HEK293 (cell line): ENCODE measurements at regions not wholly inside any gene's neighbourhood (a gene's known extent, or its start where the extent isn't known, plus 50 kb on each side); places are given as distances from the start of the nearest gene placed in this dataset.

Experiments
- CTCF ChIA-PET: fragments of 350-600 bp; formaldehyde crosslinking; extraction: SDS; loops from one replicate; lab custom pipeline; 2021; ENCODE audit warnings: antibody characterized with exemption; lab: Yijun Ruan, JAX
- POLR2A ChIA-PET: fragments of 300-600 bp; formaldehyde crosslinking; extraction: SDS; loops from one replicate; lab custom pipeline; 2020; ENCODE audit warnings: antibody characterized with exemption, inconsistent platforms; lab: Yijun Ruan, JAX
- H3K27ac ChIP-seq: fragments of 200-500 bp; sonication (Bioruptor generic); 2 replicates; pipeline ENCODE4 v1.5.1; 2014; ENCODE audit warnings: low read depth, low read length, control low read depth, inconsistent platforms; ENCODE audit errors: extremely low read depth
- H3K36me3 ChIP-seq, 2 experiments: fragments of 200-500 bp in 1 of 2; sonication (Bioruptor generic) in 1 of 2; 1 replicate in 1 of 2; 2 replicates in 1 of 2; pipeline ENCODE4 v1.5.1; 2014 to 2017; ENCODE audit warnings: inconsistent platforms in 2 of 2, low read length in 2 of 2; ENCODE audit not compliant: control insufficient read depth in 2 of 2, insufficient read depth in 1 of 2
- H3K4me1 ChIP-seq: fragments of 200-500 bp; sonication (Bioruptor generic); 2 replicates; pipeline ENCODE4 v1.5.1; 2014; ENCODE audit warnings: mild to moderate bottlenecking, low read length, inconsistent platforms; ENCODE audit not compliant: control insufficient read depth, insufficient read depth
- H3K4me3 ChIP-seq: 2 replicates; pipeline ENCODE4 v1.5.1; 2011; ENCODE audit warnings: low read depth, mild to moderate bottlenecking, control low read depth, low read length, moderate library complexity
- H3K9me3 ChIP-seq: fragments of 200-500 bp; sonication (Bioruptor generic); 2 replicates; pipeline ENCODE4 v1.5.1; 2014; ENCODE audit warnings: low read depth, low read length, inconsistent platforms; ENCODE audit not compliant: control insufficient read depth, insufficient read depth
- BCL11B ChIP-seq: fragments of 450-650 bp; formaldehyde crosslinking; IDR thresholded peaks from 2 replicates; pipeline ENCODE4 v1.5.1; 2016; ENCODE audit warnings: low read depth, missing biosample characterization, missing genetic modification characterization
- HIC1 ChIP-seq: fragments of 450-650 bp; formaldehyde crosslinking; IDR thresholded peaks from 2 replicates; pipeline ENCODE4 v1.5.1; 2016; ENCODE audit warnings: missing biosample characterization, missing genetic modification characterization
- PRDM1 ChIP-seq: fragments of 450-650 bp; formaldehyde crosslinking; IDR thresholded peaks from 2 replicates; pipeline ENCODE4; 2016; ENCODE audit warnings: missing biosample characterization, missing genetic modification characterization
- REPIN1 ChIP-seq: fragments of 450-650 bp; formaldehyde crosslinking; IDR thresholded peaks from 2 replicates; pipeline ENCODE4 v1.5.1; 2017; ENCODE audit warnings: missing biosample characterization, missing genetic modification characterization, low read depth
- WT1 ChIP-seq: fragments of 450-650 bp; formaldehyde crosslinking; IDR thresholded peaks from 2 replicates; pipeline ENCODE4 v1.5.1; 2016; ENCODE audit warnings: missing biosample characterization, missing genetic modification characterization
- ZBTB26 ChIP-seq: fragments of 450-650 bp; formaldehyde crosslinking; optimal IDR thresholded peaks from 2 replicates; pipeline ENCODE3; 2016; ENCODE audit warnings: missing biosample characterization, mild to moderate bottlenecking, missing genetic modification characterization
- ZNF211 ChIP-seq: fragments of 450-650 bp; formaldehyde crosslinking; IDR thresholded peaks from 2 replicates; pipeline ENCODE4 v1.5.1; 2016; ENCODE audit warnings: low read depth, missing biosample characterization, missing genetic modification characterization
- ZNF354C ChIP-seq: fragments of 450-650 bp; formaldehyde crosslinking; IDR thresholded peaks from 2 replicates; pipeline ENCODE4 v1.5.1; 2016; ENCODE audit warnings: missing biosample characterization, missing genetic modification characterization, low read depth, borderline replicate concordance
- ZNF426 ChIP-seq: fragments of 450-650 bp; formaldehyde crosslinking; IDR thresholded peaks from 2 replicates; pipeline ENCODE4 v1.5.1; 2017; ENCODE audit warnings: missing biosample characterization, missing genetic modification characterization, mild to moderate bottlenecking, inconsistent platforms, moderate library complexity
- ZNF501 ChIP-seq: fragments of 450-650 bp; formaldehyde crosslinking; IDR thresholded peaks from 2 replicates; pipeline ENCODE4 v1.5.1; 2016; ENCODE audit warnings: missing biosample characterization, missing genetic modification characterization
- ZNF514 ChIP-seq: fragments of 450-650 bp; formaldehyde crosslinking; IDR thresholded peaks from 2 replicates; pipeline ENCODE4 v1.5.1; 2016; ENCODE audit warnings: missing biosample characterization, missing genetic modification characterization
- ZNF548 ChIP-seq: fragments of 450-650 bp; formaldehyde crosslinking; IDR thresholded peaks from 2 replicates; pipeline ENCODE4 v1.5.1; 2016; ENCODE audit warnings: missing biosample characterization, missing genetic modification characterization
- ZNF585B ChIP-seq: fragments of 450-650 bp; formaldehyde crosslinking; IDR thresholded peaks from 2 replicates; pipeline ENCODE4 v1.5.1; 2016; ENCODE audit warnings: missing biosample characterization, missing genetic modification characterization
- ZNF610 ChIP-seq: fragments of 450-650 bp; formaldehyde crosslinking; IDR thresholded peaks from 2 replicates; pipeline ENCODE4 v1.5.1; 2016; ENCODE audit warnings: missing biosample characterization, missing genetic modification characterization, borderline replicate concordance
- ZNF623 ChIP-seq: fragments of 450-650 bp; formaldehyde crosslinking; IDR thresholded peaks from 2 replicates; pipeline ENCODE4 v1.5.1; 2016; ENCODE audit warnings: missing biosample characterization, missing genetic modification characterization
- ZNF639 ChIP-seq: fragments of 450-650 bp; formaldehyde crosslinking; IDR thresholded peaks from 2 replicates; pipeline ENCODE4 v1.5.1; 2016; ENCODE audit warnings: missing biosample characterization, missing genetic modification characterization
- ZNF837 ChIP-seq: fragments of 450-650 bp; formaldehyde crosslinking; IDR thresholded peaks from 2 replicates; pipeline ENCODE4 v1.5.1; 2016; ENCODE audit warnings: missing biosample characterization, missing genetic modification characterization
- ZSCAN5A ChIP-seq: fragments of 450-650 bp; formaldehyde crosslinking; IDR thresholded peaks from 2 replicates; pipeline ENCODE4 v1.5.1; 2016; ENCODE audit warnings: missing biosample characterization, missing genetic modification characterization
- TF ChIP-seq, protein P1 (sequence below): fragments of 450-650 bp; formaldehyde crosslinking; IDR thresholded peaks from 2 replicates; pipeline ENCODE4 v1.5.1; 2016; ENCODE audit warnings: missing biosample characterization, missing genetic modification characterization
- TF ChIP-seq, protein P2 (sequence below): fragments of 450-650 bp; formaldehyde crosslinking; IDR thresholded peaks from 2 replicates; pipeline ENCODE4 v1.5.1; 2016; ENCODE audit warnings: missing biosample characterization, missing genetic modification characterization

DNA sequence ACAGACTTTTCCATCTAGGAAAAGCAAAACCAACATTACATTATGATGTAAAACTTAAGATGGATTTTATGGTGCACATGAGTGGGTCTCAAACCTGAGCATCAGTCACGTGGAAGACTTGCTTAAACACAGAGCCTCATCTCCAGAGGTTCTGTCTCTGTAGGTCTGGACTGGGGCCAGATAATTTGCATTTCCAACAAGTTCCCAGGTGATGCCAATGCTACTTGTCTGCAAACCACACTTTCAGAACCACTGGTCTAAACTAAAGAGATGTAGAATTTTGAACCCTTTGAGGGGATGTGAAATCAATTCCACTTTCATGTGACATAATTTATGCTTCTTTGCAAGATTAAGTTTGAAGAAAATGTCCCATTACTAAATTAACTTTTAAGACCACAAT is 522.8 kb downstream of the MBD2 start:
- Histone ChIP-seq H3K9me3 (no peaks in the 10 kb centered on the region), H3K36me3 (no peaks in the 10 kb centered on the region), H3K4me3 (no peak overlapping the region), H3K4me1 (no peaks in the 10 kb centered on the region), H3K27ac (no peak overlapping the region)
- POLR2A ChIA-PET = no interaction called here
- TF ChIP-seq ZNF211 (tag by site-specific recombination) (no peak), ZNF585B (tag by site-specific recombination) (no peak), ZNF623 (no peak), HIC1 (no peak), WT1 (tag by site-specific recombination) (no peak), ZNF639 (tag by site-specific recombination) (no peak), ZSCAN5A (tag by site-specific recombination) (no peak), ZNF426 (tag by site-specific recombination) (no peak), ZNF837 (tag by site-specific recombination) (no peak), PRDM1 (tag by site-specific recombination) (no peak), ZBTB26 (tag by site-specific recombination) (no peak), BCL11B (tag by site-specific recombination) (no peak), ZNF548 (tag by site-specific recombination) (no peak), ZNF354C (tag by site-specific recombination) (no peak), ZNF514 (tag by site-specific recombination) (no peak), REPIN1 (tag by site-specific recombination) (no peak), ZNF501 (tag by site-specific recombination) (no peak), ZNF610 (tag by site-specific recombination) (no peak)
- TF ChIP-seq, protein P1, sequence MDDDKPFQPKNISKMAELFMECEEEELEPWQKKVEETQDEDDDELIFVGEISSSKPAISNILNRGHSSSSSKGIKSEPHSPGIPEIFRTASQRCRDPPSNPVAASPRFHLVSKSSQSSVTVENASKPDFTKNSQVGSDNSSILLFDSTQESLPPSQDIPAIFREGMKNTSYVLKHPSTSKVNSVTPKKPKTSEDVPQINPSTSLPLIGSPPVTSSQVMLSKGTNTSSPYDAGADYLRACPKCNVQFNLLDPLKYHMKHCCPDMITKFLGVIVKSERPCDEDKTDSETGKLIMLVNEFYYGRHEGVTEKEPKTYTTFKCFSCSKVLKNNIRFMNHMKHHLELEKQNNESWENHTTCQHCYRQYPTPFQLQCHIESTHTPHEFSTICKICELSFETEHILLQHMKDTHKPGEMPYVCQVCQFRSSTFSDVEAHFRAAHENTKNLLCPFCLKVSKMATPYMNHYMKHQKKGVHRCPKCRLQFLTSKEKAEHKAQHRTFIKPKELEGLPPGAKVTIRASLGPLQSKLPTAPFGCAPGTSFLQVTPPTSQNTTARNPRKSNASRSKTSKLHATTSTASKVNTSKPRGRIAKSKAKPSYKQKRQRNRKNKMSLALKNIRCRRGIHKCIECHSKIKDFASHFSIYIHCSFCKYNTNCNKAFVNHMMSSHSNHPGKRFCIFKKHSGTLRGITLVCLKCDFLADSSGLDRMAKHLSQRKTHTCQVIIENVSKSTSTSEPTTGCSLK (tag by site-specific recombination) = no peak
- TF ChIP-seq, protein P2, sequence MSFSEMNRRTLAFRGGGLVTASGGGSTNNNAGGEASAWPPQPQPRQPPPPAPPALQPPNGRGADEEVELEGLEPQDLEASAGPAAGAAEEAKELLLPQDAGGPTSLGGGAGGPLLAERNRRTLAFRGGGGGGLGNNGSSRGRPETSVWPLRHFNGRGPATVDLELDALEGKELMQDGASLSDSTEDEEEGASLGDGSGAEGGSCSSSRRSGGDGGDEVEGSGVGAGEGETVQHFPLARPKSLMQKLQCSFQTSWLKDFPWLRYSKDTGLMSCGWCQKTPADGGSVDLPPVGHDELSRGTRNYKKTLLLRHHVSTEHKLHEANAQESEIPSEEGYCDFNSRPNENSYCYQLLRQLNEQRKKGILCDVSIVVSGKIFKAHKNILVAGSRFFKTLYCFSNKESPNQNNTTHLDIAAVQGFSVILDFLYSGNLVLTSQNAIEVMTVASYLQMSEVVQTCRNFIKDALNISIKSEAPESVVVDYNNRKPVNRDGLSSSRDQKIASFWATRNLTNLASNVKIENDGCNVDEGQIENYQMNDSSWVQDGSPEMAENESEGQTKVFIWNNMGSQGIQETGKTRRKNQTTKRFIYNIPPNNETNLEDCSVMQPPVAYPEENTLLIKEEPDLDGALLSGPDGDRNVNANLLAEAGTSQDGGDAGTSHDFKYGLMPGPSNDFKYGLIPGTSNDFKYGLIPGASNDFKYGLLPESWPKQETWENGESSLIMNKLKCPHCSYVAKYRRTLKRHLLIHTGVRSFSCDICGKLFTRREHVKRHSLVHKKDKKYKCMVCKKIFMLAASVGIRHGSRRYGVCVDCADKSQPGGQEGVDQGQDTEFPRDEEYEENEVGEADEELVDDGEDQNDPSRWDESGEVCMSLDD (tag by site-specific recombination) = no peak
- CTCF ChIA-PET = interaction anchor here (0.5 to 0.6 kb wide), 2 partner anchors 55 to 1726 kb away, joined by 3 read pairs; no protein-coding TSS in a partner anchor
